Mammary epithelial cell (primary cell): ENCODE measurements at regions not wholly inside any gene's neighbourhood (a gene's known extent, or its start where the extent isn't known, plus 50 kb on each side); places are given as distances from the start of the nearest gene placed in this dataset.

ENCODE experiments used
- EZH2 ChIP-seq: IDR thresholded peaks from 2 replicates; pipeline ENCODE4 v1.6.1; 2012; ENCODE audit warnings: low read length, inconsistent platforms, borderline replicate concordance
- TF ChIP-seq, protein P1 (sequence below), 2 donors: IDR thresholded peaks in 1 of 2; conservative IDR thresholded peaks in 1 of 2; 2 replicates each; pipeline ENCODE4 v1.5.1; 2011 to 2012; ENCODE audit warnings: inconsistent platforms in 2 of 2, low read length in 2 of 2, mild to moderate bottlenecking in 2 of 2, control low read depth in 1 of 2, low read depth in 1 of 2; ENCODE audit not compliant: insufficient read depth in 1 of 2; ENCODE audit errors: extremely low read depth in 1 of 2

DNA sequence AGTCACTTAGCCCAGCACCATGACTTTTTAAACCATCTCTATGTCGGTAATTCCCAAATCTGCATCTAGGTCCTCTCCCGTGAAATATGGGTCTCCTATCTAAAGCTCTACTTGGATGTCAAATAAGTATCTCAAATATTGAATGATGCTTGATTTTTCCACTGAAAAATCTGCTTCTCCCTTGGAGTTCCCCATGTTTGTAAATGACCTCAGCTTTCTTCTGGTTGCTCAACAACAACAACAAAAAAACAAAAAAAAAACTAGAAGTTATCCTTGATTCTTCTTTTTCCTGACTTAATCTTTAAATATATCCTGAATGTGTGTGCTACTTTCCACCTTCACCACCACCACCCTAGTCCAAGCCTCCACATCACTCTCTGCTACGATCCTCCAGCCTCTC lies 307.5 kb upstream of the UBE2E2 start:
- TF ChIP-seq, protein P1, sequence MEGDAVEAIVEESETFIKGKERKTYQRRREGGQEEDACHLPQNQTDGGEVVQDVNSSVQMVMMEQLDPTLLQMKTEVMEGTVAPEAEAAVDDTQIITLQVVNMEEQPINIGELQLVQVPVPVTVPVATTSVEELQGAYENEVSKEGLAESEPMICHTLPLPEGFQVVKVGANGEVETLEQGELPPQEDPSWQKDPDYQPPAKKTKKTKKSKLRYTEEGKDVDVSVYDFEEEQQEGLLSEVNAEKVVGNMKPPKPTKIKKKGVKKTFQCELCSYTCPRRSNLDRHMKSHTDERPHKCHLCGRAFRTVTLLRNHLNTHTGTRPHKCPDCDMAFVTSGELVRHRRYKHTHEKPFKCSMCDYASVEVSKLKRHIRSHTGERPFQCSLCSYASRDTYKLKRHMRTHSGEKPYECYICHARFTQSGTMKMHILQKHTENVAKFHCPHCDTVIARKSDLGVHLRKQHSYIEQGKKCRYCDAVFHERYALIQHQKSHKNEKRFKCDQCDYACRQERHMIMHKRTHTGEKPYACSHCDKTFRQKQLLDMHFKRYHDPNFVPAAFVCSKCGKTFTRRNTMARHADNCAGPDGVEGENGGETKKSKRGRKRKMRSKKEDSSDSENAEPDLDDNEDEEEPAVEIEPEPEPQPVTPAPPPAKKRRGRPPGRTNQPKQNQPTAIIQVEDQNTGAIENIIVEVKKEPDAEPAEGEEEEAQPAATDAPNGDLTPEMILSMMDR (conservative IDR thresholded peaks at IDR 0.05 in 1 of 2, IDR thresholded peaks at IDR 0.05 in 1 of 2; ENCODE audit: extremely low read depth in 1 of 2, insufficient read depth in 1 of 2, low read depth in 1 of 2, low read length in 2 of 2), result no peak
- no peak for TF ChIP-seq EZH2
